HepG2 (cell line): ENCODE measurements at regions not wholly inside any gene's neighbourhood (a gene's known extent, or its start where the extent isn't known, plus 50 kb on each side); places are given as distances from the start of the nearest gene placed in this dataset.

ENCODE experiments used
- ATAC-seq: fragments of 200-7000 bp; cut with Tn5 transposase; 3 replicates; pipeline ENCODE4 v1.9.1; 2020; ENCODE audit warnings: mild to moderate bottlenecking, moderate library complexity
- BruUV-seq: library from RNA; stranded (reverse); fragments of 400-500 nt; replicated peaks from 2 replicates; lab custom pipeline; 2021; lab: Mats Ljungman, UMichigan
- CTCF ChIA-PET: fragments of 300-600 bp; formaldehyde crosslinking; extraction: SDS; loops from one replicate; lab custom pipeline; 2021; ENCODE audit warnings: low total read pairs, inconsistent platforms, low intra/inter-chr PET ratio; lab: Yijun Ruan, JAX
- POLR2A ChIA-PET: fragments of 350-600 bp; sonication (Branson Sonifier 250); formaldehyde crosslinking; loops from one replicate; lab custom pipeline; 2020; ENCODE audit warnings: antibody characterized with exemption, inconsistent platforms; lab: Yijun Ruan, JAX
- DNase-seq: peaks from one replicate; pipeline ENCODE4 v3.0.0-alpha.2; 2015; ENCODE audit warnings: low spot score
- FAIRE-seq: peaks from 3 replicates; lab custom pipeline; 2011; peaks lifted over from hg19 to GRCh38; lab: Jason Lieb, UNC
- H2AFZ ChIP-seq: one replicate; pipeline ENCODE4 v1.6.1; 2011; ENCODE audit warnings: low read length, inconsistent platforms
- H3K27ac ChIP-seq: fragments of 300-600 bp; 3 replicates; pipeline ENCODE4 v1.8.0; 2011; ENCODE audit warnings: mixed run types, mild to moderate bottlenecking, mixed read lengths, low read length, inconsistent platforms; ENCODE audit not compliant: insufficient read depth; ENCODE audit errors: extremely low read length
- H3K27me3 ChIP-seq, 2 experiments: fragments of 200-600 bp in 1 of 2; 2 replicates in 1 of 2; 3 replicates in 1 of 2; pipeline versions ENCODE4 v1.6.0 to v1.8.0; 2011; ENCODE audit warnings: low read length in 2 of 2, mild to moderate bottlenecking in 2 of 2, moderate library complexity in 2 of 2, inconsistent platforms in 1 of 2; ENCODE audit not compliant: insufficient read depth in 2 of 2, control insufficient read depth in 1 of 2
- H3K36me3 ChIP-seq, 2 experiments: fragments of 200-600 bp in 1 of 2; replicated peaks in 1 of 2; 2 replicates in 1 of 2; 3 replicates in 1 of 2; pipeline versions ENCODE4 v1.5.1 to v1.8.0; 2011; ENCODE audit warnings: low read length in 2 of 2, inconsistent platforms in 1 of 2; ENCODE audit not compliant: insufficient read depth in 2 of 2, control insufficient read depth in 1 of 2
- H3K4me1 ChIP-seq: 2 replicates; pipeline ENCODE4 v1.5.1; 2012; ENCODE audit warnings: low read length, inconsistent platforms; ENCODE audit not compliant: insufficient read depth
- H3K4me2 ChIP-seq: 2 replicates; pipeline ENCODE4 v1.6.0; 2011; ENCODE audit warnings: low read depth, low read length, inconsistent platforms
- H3K4me3 ChIP-seq, 3 experiments: fragments of 200-600 bp in 1 of 3; sonication (generic), shearing (Covaris generic) in 1 of 3; replicated peaks in 1 of 3; 2 replicates each; pipeline ENCODE4 v1.5.1; 2011 to 2016; ENCODE audit warnings: low read length in 3 of 3, inconsistent platforms in 2 of 3, low read depth in 2 of 3, mild to moderate bottlenecking in 2 of 3, control low read depth in 1 of 3, mixed read lengths in 1 of 3; ENCODE audit not compliant: insufficient read depth in 1 of 3
- H3K79me2 ChIP-seq: one replicate; pipeline ENCODE4 v1.6.1; 2011; ENCODE audit warnings: low read length, inconsistent platforms; ENCODE audit not compliant: insufficient read depth
- H3K9ac ChIP-seq: 2 replicates; pipeline ENCODE4 v1.6.0; 2011; ENCODE audit warnings: mild to moderate bottlenecking, low read depth, low read length, inconsistent platforms; ENCODE audit not compliant: insufficient read depth
- H3K9me3 ChIP-seq: 2 replicates; pipeline ENCODE4 v1.5.1; 2012; ENCODE audit warnings: mild to moderate bottlenecking, low read length
- H4K20me1 ChIP-seq: 2 replicates; pipeline ENCODE4 v1.6.0; 2011; ENCODE audit warnings: inconsistent platforms, mild to moderate bottlenecking, low read length, moderate library complexity; ENCODE audit not compliant: insufficient read depth
- CEBPG ChIP-seq: IDR thresholded peaks from 2 replicates; pipeline ENCODE4 v1.6.1; 2016
- FOXM1 ChIP-seq: sonication (generic); formaldehyde crosslinking; IDR thresholded peaks from 2 replicates; pipeline ENCODE4 v1.5.0; 2020; ENCODE audit warnings: missing genetic modification reagents
- ISL2 ChIP-seq: sonication (generic); formaldehyde crosslinking; IDR thresholded peaks from 2 replicates; pipeline ENCODE4 v1.5.0; 2020; ENCODE audit warnings: missing genetic modification reagents
- NFYC ChIP-seq: IDR thresholded peaks from 2 replicates; pipeline ENCODE4 v1.6.1; 2016; ENCODE audit warnings: missing genetic modification reagents, missing compliant biosample characterization
- SP140L ChIP-seq: sonication (generic); formaldehyde crosslinking; IDR thresholded peaks from 2 replicates; pipeline ENCODE4 v1.4.0; 2020; ENCODE audit warnings: missing genetic modification reagents, borderline replicate concordance
- TOE1 ChIP-seq: sonication (generic); formaldehyde crosslinking; IDR thresholded peaks from 2 replicates; pipeline ENCODE4 v1.4.0; 2020; ENCODE audit warnings: mild to moderate bottlenecking, missing genetic modification reagents
- ZNF224 ChIP-seq: sonication (generic); formaldehyde crosslinking; IDR thresholded peaks from 2 replicates; pipeline ENCODE4 v1.5.0; 2020; ENCODE audit warnings: mild to moderate bottlenecking, missing genetic modification reagents
- ZNF317 ChIP-seq: sonication (generic); formaldehyde crosslinking; IDR thresholded peaks from 2 replicates; pipeline ENCODE4 v1.5.0; 2020; ENCODE audit warnings: mild to moderate bottlenecking, missing genetic modification reagents
- ZNF451 ChIP-seq: sonication (generic); formaldehyde crosslinking; IDR thresholded peaks from 2 replicates; pipeline ENCODE4 v1.5.0; 2020; ENCODE audit warnings: mild to moderate bottlenecking, missing genetic modification reagents
- ZNF605 ChIP-seq: sonication (generic); formaldehyde crosslinking; IDR thresholded peaks from 2 replicates; pipeline ENCODE4 v1.8.0; 2022; ENCODE audit warnings: mild to moderate bottlenecking, missing genetic modification reagents
- ZNF678 ChIP-seq: sonication (generic); formaldehyde crosslinking; IDR thresholded peaks from 2 replicates; pipeline ENCODE4 v1.4.0; 2020; ENCODE audit warnings: mild to moderate bottlenecking, missing genetic modification reagents
- WGBS: methylation state at CpG from one replicate; pipeline ENCODE4 v1.1.6; 2017; ENCODE audit warnings: low lambda C conversion rate; 5-methylcytosine and 5-hydroxymethylcytosine counted together
- in situ Hi-C: cut with HindIII; loops from 2 replicates; pipeline ENCODE4 v1.10.0; 2017; ENCODE audit warnings: low pct_unique_long_range_greater_than_20kb; ENCODE audit not compliant: extremely low pct_ligation_motif_present
- intact Hi-C: fragments of 100-400 bp; cut with micrococcal nuclease; formaldehyde crosslinking; loops from one replicate; pipeline ENCODE4 v1.10.0; 2022; ENCODE audit not compliant: unreplicated experiment
- TF ChIP-seq, protein P1 (sequence below): sonication (generic); formaldehyde crosslinking; IDR thresholded peaks from 2 replicates; pipeline ENCODE4 v1.4.0; 2020; ENCODE audit warnings: mild to moderate bottlenecking, missing genetic modification reagents, borderline replicate concordance
- TF ChIP-seq, protein P2 (sequence below): sonication (generic); formaldehyde crosslinking; IDR thresholded peaks from 2 replicates; pipeline ENCODE4 v1.4.0; 2020; ENCODE audit warnings: mild to moderate bottlenecking, missing genetic modification reagents

DNA sequence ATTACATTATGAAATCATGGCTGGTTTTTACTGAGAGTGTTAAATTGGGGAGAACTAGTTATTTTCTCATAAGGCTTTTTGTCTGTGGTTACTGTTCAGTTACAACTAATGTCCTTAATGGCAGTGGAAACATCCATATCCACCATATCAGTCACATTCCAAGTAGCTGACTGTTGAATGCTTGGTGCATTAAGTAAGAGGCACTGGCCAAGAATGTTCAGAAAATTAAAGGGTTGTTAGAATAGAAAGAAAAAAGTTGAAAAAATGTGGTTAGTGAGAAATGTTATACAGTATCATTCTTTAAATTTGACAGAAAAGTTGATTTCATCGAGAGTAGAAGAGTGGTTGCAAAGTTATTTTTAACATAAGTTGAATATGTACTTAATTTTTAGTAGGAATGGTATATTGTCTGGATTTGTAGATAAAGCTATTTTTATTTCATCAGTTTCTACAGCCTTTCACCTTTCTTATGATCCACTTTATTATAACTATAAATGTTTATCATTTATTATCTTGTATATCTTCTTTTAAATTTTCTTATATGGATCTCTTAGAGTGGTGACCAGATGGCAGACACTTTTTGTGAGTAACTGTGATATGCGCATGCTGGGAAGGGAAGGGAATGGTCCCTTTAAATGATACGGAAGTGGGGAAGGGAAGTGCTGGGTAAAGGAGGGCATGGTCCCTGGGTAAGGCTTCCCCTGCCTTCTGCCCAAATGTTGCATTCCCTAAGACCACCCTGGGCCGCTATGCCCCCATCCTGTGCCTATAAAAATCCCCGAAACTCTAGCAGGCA is 2407.1 kb downstream of the ARAP2 start:
- TF ChIP-seq NFYC (no peak), ZNF451 (CRISPR knock-in tag) (no peak), CEBPG (CRISPR knock-in tag) (no peak), SP140L (CRISPR knock-in tag) (no peak), ZNF678 (no peak), ZNF605 (no peak), FOXM1 (CRISPR knock-in tag) (no peak)
- ChIA-PET POLR2A (no interaction called here), CTCF (no interaction called here)
- DNase-seq (no peak), FAIRE-seq (no peak), ATAC-seq (no peak)
- WGBS, result 47% methylated on average over 4 of the region's 5 CpGs
- in situ Hi-C loops (no loop called here), intact Hi-C loops (no loop called here)
- no peaks in the 10 kb centered on the region for H3K79me2 ChIP-seq
- peaks cover 14% of the 10 kb centered on the region for H3K9me3 ChIP-seq
- no peak overlapping the region for H3K4me3 ChIP-seq
- no peak overlapping the region for H3K4me2 ChIP-seq
- H3K36me3 ChIP-seq, result no peaks in the 10 kb centered on the region
- H3K4me1 ChIP-seq, result no peaks in the 10 kb centered on the region
- H4K20me1 ChIP-seq, result no peaks in the 10 kb centered on the region
- no peak overlapping the region for H3K27ac ChIP-seq
- H3K9ac ChIP-seq, result no peak overlapping the region
- H3K27me3 ChIP-seq, result no peaks in the 10 kb centered on the region
- H2AFZ ChIP-seq, result no peak overlapping the region
- no TSS peak for BruUV-seq

DNA sequence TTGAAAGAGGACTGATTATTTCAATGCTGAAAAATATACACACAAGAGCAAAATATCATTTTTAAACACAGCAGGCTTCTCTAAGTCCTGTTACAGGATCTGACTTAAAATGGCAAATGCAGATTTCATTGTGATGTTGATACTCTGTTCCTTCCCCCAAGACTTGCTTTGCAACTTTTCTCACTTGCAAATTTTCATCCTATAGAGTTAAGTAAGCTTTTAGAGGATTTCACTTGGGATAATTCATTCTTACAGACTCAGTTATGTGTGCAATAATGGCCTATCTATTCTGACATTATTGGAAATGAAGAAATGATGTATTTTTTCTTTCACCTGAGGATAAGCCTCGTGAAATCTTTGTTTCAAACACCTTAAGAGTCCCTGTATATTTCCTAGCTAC is 2403.2 kb downstream of the ARAP2 start:
- no peak overlapping the region for H3K4me2 ChIP-seq
- in situ Hi-C loops, result no loop called here
- H3K9ac ChIP-seq, result no peak overlapping the region
- no peaks in the 10 kb centered on the region; a peak in 1 of 5 replicates for H3K27me3 ChIP-seq
- no peak overlapping the region for H2AFZ ChIP-seq
- DNase-seq (no peak), FAIRE-seq (no peak), ATAC-seq (no peak)
- no peaks in the 10 kb centered on the region for H3K36me3 ChIP-seq
- no peaks in the 10 kb centered on the region for H3K4me1 ChIP-seq
- no peaks in the 10 kb centered on the region for H4K20me1 ChIP-seq
- no TSS peak for BruUV-seq
- ChIA-PET CTCF (no interaction called here), POLR2A (no interaction called here)
- intact Hi-C loops, result no loop called here
- H3K79me2 ChIP-seq, result no peaks in the 10 kb centered on the region
- 5% methylated on average over 1 of the region's 1 CpG for WGBS
- H3K9me3 ChIP-seq, result peaks cover 12% of the 10 kb centered on the region
- H3K27ac ChIP-seq, result no peak overlapping the region
- H3K4me3 ChIP-seq, result no peak overlapping the region
- TF ChIP-seq, protein P1, sequence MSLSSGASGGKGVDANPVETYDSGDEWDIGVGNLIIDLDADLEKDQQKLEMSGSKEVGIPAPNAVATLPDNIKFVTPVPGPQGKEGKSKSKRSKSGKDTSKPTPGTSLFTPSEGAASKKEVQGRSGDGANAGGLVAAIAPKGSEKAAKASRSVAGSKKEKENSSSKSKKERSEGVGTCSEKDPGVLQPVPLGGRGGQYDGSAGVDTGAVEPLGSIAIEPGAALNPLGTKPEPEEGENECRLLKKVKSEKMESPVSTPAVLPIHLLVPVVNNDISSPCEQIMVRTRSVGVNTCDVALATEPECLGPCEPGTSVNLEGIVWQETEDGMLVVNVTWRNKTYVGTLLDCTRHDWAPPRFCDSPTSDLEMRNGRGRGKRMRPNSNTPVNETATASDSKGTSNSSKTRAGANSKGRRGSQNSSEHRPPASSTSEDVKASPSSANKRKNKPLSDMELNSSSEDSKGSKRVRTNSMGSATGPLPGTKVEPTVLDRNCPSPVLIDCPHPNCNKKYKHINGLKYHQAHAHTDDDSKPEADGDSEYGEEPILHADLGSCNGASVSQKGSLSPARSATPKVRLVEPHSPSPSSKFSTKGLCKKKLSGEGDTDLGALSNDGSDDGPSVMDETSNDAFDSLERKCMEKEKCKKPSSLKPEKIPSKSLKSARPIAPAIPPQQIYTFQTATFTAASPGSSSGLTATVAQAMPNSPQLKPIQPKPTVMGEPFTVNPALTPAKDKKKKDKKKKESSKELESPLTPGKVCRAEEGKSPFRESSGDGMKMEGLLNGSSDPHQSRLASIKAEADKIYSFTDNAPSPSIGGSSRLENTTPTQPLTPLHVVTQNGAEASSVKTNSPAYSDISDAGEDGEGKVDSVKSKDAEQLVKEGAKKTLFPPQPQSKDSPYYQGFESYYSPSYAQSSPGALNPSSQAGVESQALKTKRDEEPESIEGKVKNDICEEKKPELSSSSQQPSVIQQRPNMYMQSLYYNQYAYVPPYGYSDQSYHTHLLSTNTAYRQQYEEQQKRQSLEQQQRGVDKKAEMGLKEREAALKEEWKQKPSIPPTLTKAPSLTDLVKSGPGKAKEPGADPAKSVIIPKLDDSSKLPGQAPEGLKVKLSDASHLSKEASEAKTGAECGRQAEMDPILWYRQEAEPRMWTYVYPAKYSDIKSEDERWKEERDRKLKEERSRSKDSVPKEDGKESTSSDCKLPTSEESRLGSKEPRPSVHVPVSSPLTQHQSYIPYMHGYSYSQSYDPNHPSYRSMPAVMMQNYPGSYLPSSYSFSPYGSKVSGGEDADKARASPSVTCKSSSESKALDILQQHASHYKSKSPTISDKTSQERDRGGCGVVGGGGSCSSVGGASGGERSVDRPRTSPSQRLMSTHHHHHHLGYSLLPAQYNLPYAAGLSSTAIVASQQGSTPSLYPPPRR, result no peak
- TF ChIP-seq ISL2 (CRISPR knock-in tag) (no peak), ZNF317 (CRISPR knock-in tag) (no peak), ZNF224 (CRISPR knock-in tag) (no peak), TOE1 (CRISPR knock-in tag) (no peak)
- TF ChIP-seq, protein P2, sequence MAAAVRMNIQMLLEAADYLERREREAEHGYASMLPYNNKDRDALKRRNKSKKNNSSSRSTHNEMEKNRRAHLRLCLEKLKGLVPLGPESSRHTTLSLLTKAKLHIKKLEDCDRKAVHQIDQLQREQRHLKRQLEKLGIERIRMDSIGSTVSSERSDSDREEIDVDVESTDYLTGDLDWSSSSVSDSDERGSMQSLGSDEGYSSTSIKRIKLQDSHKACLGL, result no peak
